ENCODE measurements at regions not wholly inside any gene's neighbourhood (a gene's known extent, or its start where the extent isn't known, plus 50 kb on each side); places are given as distances from the start of the nearest gene placed in this dataset.

DNA sequence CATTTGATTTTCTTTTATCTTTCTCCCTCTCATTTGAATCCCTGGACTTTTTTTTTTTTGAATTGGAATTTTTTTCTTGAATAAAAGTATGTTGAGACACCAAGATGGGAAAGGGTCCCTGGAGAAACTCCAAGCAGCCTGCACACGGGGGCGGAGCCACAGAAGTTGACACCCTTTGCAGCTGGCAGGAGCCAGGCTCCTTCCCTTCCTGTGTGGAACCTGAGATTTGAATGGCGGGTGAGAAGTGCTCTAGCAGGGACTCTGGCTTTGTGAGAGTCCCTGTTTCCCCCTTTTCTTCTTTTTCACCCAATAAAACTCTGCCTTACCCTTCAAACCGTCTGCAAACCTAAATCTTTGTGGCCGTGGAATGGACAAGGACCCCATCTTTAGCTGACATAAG, 1381.0 kb upstream of the MIR17HG start:
- Histone ChIP-seq H3K4me3 (ENCODE audit: low read depth in 1 of 5, low read length in 5 of 5) (no peak overlapping the region), H3K27me3 (ENCODE audit: control insufficient read depth in 5 of 5, insufficient read depth in 4 of 5, low read length in 5 of 5) (no peaks in the 10 kb centered on the region), H3K27ac (ENCODE audit: low read depth, low read length) (no peak overlapping the region), H3K4me1 (ENCODE audit: control insufficient read depth in 5 of 5, insufficient read depth in 5 of 5, low read length in 5 of 5) (no peaks in the 10 kb centered on the region), H3K36me3 (ENCODE audit: control insufficient read depth in 5 of 5, insufficient read depth in 5 of 5, low read length in 5 of 5) (no peaks in the 10 kb centered on the region), H3K9ac (ENCODE audit: low read length in 5 of 5) (no peak overlapping the region), H3K9me3 (ENCODE audit: control insufficient read depth in 5 of 5, low read length in 5 of 5) (no peaks in the 10 kb centered on the region)

DNA sequence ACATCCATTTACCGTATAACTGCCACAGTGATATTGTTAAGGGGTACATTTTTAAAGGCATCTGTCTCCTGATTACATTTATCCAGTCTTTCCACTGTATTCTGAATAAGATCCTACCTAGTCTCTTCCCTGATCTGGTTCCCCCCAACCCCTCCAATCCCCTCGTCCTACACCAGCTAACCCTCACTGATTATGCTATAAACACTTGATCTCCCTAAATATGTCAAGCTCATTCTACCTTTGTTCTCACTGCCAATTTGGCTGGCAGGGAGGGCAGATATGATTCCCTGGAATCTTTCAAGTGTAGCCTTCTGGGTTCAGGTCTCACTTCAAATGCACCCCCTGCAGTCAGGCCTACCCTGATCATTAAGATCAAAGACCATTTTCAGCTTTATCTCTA, 1379.8 kb upstream of the MIR17HG start:
- H3K9me3 ChIP-seq (ENCODE audit: control insufficient read depth in 5 of 5, low read length in 5 of 5) = no peaks in the 10 kb centered on the region
- no peaks in the 10 kb centered on the region for H3K27me3 ChIP-seq (ENCODE audit: control insufficient read depth in 5 of 5, insufficient read depth in 4 of 5, low read length in 5 of 5)
- no peaks in the 10 kb centered on the region for H3K4me1 ChIP-seq (ENCODE audit: control insufficient read depth in 5 of 5, insufficient read depth in 5 of 5, low read length in 5 of 5)
- H3K9ac ChIP-seq (ENCODE audit: low read length in 5 of 5) = no peak overlapping the region
- H3K36me3 ChIP-seq (ENCODE audit: control insufficient read depth in 5 of 5, insufficient read depth in 5 of 5, low read length in 5 of 5) = no peaks in the 10 kb centered on the region
- H3K27ac ChIP-seq (ENCODE audit: low read depth, low read length) = no peak overlapping the region
- no peak overlapping the region for H3K4me3 ChIP-seq (ENCODE audit: low read depth in 1 of 5, low read length in 5 of 5)

DNA sequence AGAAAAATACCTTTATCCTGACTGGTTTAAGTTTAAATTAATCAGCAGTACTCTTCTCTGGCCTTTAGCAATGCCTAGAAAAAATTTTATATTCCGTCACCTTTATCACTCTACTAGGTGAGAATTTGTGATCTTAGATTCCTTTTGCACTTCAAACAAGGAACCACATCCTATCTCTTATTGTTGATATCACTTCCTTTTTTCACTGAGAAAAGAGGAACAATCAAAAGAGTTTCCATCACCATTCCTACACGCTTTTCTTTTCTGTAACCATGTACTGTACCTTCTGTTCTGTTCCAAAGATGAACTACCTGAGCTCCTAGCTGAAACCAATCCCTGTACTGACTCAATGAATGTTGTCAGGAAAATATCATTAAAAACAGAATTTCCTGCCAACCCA, 1379.0 kb upstream of the MIR17HG start:
- no peaks in the 10 kb centered on the region for H3K36me3 ChIP-seq (ENCODE audit: control insufficient read depth in 5 of 5, insufficient read depth in 5 of 5, low read length in 5 of 5)
- no peak overlapping the region for H3K27ac ChIP-seq (ENCODE audit: low read depth, low read length)
- no peak overlapping the region for H3K9ac ChIP-seq (ENCODE audit: low read length in 5 of 5)
- no peaks in the 10 kb centered on the region for H3K27me3 ChIP-seq (ENCODE audit: control insufficient read depth in 5 of 5, insufficient read depth in 4 of 5, low read length in 5 of 5)
- no peaks in the 10 kb centered on the region for H3K9me3 ChIP-seq (ENCODE audit: control insufficient read depth in 5 of 5, low read length in 5 of 5)
- H3K4me1 ChIP-seq (ENCODE audit: control insufficient read depth in 5 of 5, insufficient read depth in 5 of 5, low read length in 5 of 5) = no peaks in the 10 kb centered on the region
- no peak overlapping the region for H3K4me3 ChIP-seq (ENCODE audit: low read depth in 1 of 5, low read length in 5 of 5)

DNA sequence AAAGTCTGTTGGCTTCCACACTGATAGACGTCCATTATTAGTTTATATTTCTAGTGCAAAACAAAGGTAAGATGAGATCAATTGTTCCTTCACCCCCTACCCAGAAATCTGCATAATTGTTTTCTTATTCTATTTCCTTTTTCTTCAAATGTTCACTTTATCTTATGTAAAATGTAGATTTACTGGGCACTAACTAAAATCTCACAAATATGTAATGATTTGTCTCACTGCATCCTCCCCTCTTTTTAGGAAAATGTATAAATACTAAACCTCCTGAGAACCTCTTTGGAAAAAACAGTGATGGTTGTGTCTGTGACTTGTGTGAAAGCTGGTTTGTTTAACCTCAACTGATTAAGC, 1377.2 kb upstream of the MIR17HG start:
- Histone ChIP-seq H3K4me1 (ENCODE audit: control insufficient read depth in 5 of 5, insufficient read depth in 5 of 5, low read length in 5 of 5) (no peaks in the 10 kb centered on the region), H3K9me3 (ENCODE audit: control insufficient read depth in 5 of 5, low read length in 5 of 5) (no peaks in the 10 kb centered on the region), H3K9ac (ENCODE audit: low read length in 5 of 5) (no peak overlapping the region), H3K4me3 (ENCODE audit: low read depth in 1 of 5, low read length in 5 of 5) (no peak overlapping the region), H3K36me3 (ENCODE audit: control insufficient read depth in 5 of 5, insufficient read depth in 5 of 5, low read length in 5 of 5) (no peaks in the 10 kb centered on the region), H3K27me3 (ENCODE audit: control insufficient read depth in 5 of 5, insufficient read depth in 4 of 5, low read length in 5 of 5) (no peaks in the 10 kb centered on the region), H3K27ac (ENCODE audit: low read depth, low read length) (no peak overlapping the region)

DNA sequence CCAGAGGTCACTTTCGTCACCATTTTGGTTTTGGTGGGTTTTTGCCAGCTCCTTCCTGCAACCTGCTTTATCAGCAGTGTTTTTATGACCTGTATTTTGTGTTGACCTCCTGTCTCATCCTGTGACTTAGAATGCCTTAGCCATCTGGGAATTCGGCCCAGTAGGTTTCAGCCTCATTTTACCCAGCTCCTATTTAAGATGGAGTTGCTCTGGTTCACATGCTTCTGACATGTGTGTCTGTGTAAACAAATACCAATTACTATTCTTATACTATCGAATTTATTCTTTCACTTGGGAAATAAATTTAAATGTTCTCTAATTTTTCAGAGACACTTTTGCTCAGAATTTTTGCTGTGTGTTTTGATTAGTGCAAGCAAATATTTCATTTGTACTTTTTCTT, 1370.3 kb upstream of the MIR17HG start:
- H3K9ac ChIP-seq (ENCODE audit: low read length in 5 of 5) = no peak overlapping the region
- no peak overlapping the region for H3K4me3 ChIP-seq (ENCODE audit: low read depth in 1 of 5, low read length in 5 of 5)
- no peaks in the 10 kb centered on the region for H3K36me3 ChIP-seq (ENCODE audit: control insufficient read depth in 5 of 5, insufficient read depth in 5 of 5, low read length in 5 of 5)
- H3K4me1 ChIP-seq (ENCODE audit: control insufficient read depth in 5 of 5, insufficient read depth in 5 of 5, low read length in 5 of 5) = peaks cover 0 to 3% (median 0%) of the 10 kb centered on the region in 5 donors
- no peaks in the 10 kb centered on the region for H3K9me3 ChIP-seq (ENCODE audit: control insufficient read depth in 5 of 5, low read length in 5 of 5)
- H3K27me3 ChIP-seq (ENCODE audit: control insufficient read depth in 5 of 5, insufficient read depth in 4 of 5, low read length in 5 of 5) = no peaks in the 10 kb centered on the region
- H3K27ac ChIP-seq (ENCODE audit: low read depth, low read length) = no peak overlapping the region

DNA sequence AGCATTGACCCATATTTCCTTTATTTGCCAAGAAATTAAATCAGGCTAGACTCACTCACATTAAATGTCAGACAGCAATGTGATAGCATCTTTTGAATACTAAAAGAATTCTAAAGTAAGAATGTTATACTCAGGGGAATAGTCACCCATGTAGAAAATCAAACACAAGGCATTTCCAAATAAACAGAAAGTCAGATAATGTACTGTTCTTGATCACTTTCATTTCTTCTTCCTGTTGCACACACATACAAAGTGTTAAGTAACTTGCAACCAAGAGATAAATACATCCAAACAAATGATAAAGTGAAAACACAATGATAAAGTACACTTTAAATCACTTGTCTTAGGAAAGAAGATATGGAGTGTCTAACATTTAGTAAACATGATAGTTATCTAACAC, 1366.6 kb upstream of the MIR17HG start:
- no peaks in the 10 kb centered on the region for H3K9me3 ChIP-seq (ENCODE audit: control insufficient read depth in 5 of 5, low read length in 5 of 5)
- H3K27ac ChIP-seq (ENCODE audit: low read depth, low read length) = no peak overlapping the region
- H3K4me3 ChIP-seq (ENCODE audit: low read depth in 1 of 5, low read length in 5 of 5) = no peak overlapping the region
- no peaks in the 10 kb centered on the region for H3K36me3 ChIP-seq (ENCODE audit: control insufficient read depth in 5 of 5, insufficient read depth in 5 of 5, low read length in 5 of 5)
- peaks cover 0 to 14% (median 0%) of the 10 kb centered on the region in 5 donors for H3K4me1 ChIP-seq (ENCODE audit: control insufficient read depth in 5 of 5, insufficient read depth in 5 of 5, low read length in 5 of 5)
- H3K9ac ChIP-seq (ENCODE audit: low read length in 5 of 5) = no peak overlapping the region
- no peaks in the 10 kb centered on the region for H3K27me3 ChIP-seq (ENCODE audit: control insufficient read depth in 5 of 5, insufficient read depth in 4 of 5, low read length in 5 of 5)

DNA sequence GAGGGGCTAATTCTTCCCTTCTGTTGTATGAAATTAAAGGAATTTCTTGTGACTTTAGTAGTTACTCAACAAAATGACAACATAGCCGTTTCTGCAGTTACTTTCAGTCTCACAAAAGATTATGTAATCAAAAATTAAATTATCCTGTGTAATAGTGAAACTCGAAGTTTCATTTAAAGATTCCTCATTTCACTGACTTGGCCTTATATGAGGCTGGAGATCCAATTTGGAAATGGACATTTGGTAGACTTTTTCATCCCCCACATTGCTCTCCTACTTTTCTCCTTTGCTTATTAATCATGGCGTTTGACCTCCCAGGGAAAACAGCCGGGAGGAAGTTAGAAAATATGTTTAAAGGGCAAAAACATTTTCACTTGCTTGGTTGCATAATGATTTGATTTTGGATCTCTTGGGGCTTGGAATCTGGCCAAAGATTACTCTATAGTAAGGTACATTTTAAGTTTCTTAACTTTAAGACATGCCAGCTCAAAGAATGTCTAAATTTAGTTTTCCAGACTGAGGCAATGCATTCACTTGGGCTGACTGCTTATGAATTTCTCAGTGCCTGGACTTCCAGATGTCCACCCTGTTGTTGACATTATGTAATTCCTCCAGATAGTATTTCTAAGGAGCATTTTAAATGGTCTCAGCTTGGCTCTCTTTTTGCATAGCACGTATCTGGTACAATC, 1364.9 kb upstream of the MIR17HG start:
- H3K4me3 ChIP-seq (ENCODE audit: low read depth in 1 of 5, low read length in 5 of 5) = peak overlapping the region in 4 of 5 donors; percentile 23 to 56 (median 41)
- peaks cover 0 to 14% (median 0%) of the 10 kb centered on the region in 5 donors for H3K4me1 ChIP-seq (ENCODE audit: control insufficient read depth in 5 of 5, insufficient read depth in 5 of 5, low read length in 5 of 5)
- H3K27me3 ChIP-seq (ENCODE audit: control insufficient read depth in 5 of 5, insufficient read depth in 4 of 5, low read length in 5 of 5) = no peaks in the 10 kb centered on the region
- H3K9ac ChIP-seq (ENCODE audit: low read length in 5 of 5) = peak overlapping the region in 1 of 5 donors; percentile 36
- H3K27ac ChIP-seq (ENCODE audit: low read depth, low read length) = peak overlapping the region; percentile 86
- no peaks in the 10 kb centered on the region for H3K36me3 ChIP-seq (ENCODE audit: control insufficient read depth in 5 of 5, insufficient read depth in 5 of 5, low read length in 5 of 5)
- no peaks in the 10 kb centered on the region for H3K9me3 ChIP-seq (ENCODE audit: control insufficient read depth in 5 of 5, low read length in 5 of 5)

DNA sequence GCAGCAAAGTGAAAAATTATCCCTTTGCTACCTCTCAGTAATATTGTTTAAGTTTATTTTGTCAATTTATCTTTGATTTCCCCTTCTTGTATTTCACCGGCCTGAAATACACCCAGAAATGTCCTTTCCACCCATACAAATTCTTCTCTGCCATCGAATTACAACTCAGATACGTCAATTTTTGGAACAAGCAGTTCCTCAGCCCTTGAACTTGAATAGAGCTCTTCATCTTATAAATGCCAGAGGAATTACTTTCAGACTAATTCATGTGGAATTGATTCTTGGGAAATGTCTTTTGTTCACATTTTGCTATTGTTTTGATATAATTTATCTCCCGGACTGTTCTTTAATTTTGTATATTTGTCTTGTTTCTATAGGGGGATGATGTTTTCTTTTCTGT, 1359.3 kb upstream of the MIR17HG start:
- no peaks in the 10 kb centered on the region for H3K27me3 ChIP-seq (ENCODE audit: control insufficient read depth in 5 of 5, insufficient read depth in 4 of 5, low read length in 5 of 5)
- H3K36me3 ChIP-seq (ENCODE audit: control insufficient read depth in 5 of 5, insufficient read depth in 5 of 5, low read length in 5 of 5) = no peaks in the 10 kb centered on the region
- no peaks in the 10 kb centered on the region for H3K9me3 ChIP-seq (ENCODE audit: control insufficient read depth in 5 of 5, low read length in 5 of 5)
- H3K9ac ChIP-seq (ENCODE audit: low read length in 5 of 5) = no peak overlapping the region
- H3K4me1 ChIP-seq (ENCODE audit: control insufficient read depth in 5 of 5, insufficient read depth in 5 of 5, low read length in 5 of 5) = peaks cover 0 to 1% (median 0%) of the 10 kb centered on the region in 5 donors
- no peak overlapping the region for H3K4me3 ChIP-seq (ENCODE audit: low read depth in 1 of 5, low read length in 5 of 5)
- H3K27ac ChIP-seq (ENCODE audit: low read depth, low read length) = no peak overlapping the region

DNA sequence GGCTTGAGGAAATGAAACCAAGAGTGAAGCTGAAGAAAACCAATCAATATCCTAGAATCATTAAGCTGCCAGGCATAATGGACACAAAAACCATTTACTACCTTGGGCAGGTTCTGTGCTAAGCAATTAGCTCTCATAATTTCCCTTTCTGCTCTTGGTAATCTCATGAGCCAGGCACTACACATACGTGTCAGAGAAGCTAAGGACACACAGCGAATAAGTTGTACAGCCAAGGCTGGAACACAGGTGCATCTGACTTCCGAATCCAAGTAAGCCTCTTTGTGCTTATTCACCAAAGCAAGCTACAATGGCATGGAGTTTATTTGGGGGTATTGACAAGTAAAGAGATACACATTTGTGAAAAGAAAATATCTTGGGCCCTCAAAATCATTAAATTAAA, 1343.9 kb upstream of the MIR17HG start:
- no peaks in the 10 kb centered on the region for H3K36me3 ChIP-seq (ENCODE audit: control insufficient read depth in 5 of 5, insufficient read depth in 5 of 5, low read length in 5 of 5)
- H3K27ac ChIP-seq (ENCODE audit: low read depth, low read length) = no peak overlapping the region
- H3K9me3 ChIP-seq (ENCODE audit: control insufficient read depth in 5 of 5, low read length in 5 of 5) = peaks cover 0 to 6% (median 0%) of the 10 kb centered on the region in 5 donors
- no peaks in the 10 kb centered on the region for H3K4me1 ChIP-seq (ENCODE audit: control insufficient read depth in 5 of 5, insufficient read depth in 5 of 5, low read length in 5 of 5)
- H3K9ac ChIP-seq (ENCODE audit: low read length in 5 of 5) = no peak overlapping the region
- H3K27me3 ChIP-seq (ENCODE audit: control insufficient read depth in 5 of 5, insufficient read depth in 4 of 5, low read length in 5 of 5) = no peaks in the 10 kb centered on the region
- no peak overlapping the region for H3K4me3 ChIP-seq (ENCODE audit: low read depth in 1 of 5, low read length in 5 of 5)

DNA sequence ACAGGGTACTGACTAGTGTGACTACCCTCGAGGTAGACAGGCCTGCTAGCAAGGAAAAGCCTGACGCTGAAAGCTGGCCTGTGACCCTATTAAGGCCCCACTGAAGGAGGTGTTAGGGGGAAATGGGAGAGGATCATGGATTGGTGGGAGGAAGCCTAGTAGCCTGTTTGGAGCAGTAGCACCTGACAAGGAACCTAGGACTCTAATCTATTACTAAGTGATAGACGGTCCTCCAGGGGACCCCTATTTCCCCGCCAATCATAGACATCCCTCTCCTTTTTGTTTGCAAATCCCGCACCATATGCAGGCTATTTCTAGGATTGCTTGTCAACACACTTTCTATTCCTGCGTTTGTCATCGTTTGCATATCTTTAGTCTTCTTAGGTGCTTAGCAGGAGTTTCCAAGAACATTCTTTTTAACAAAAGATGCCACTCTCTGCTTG, 1338.8 kb upstream of the MIR17HG start:
- H3K4me3 ChIP-seq (ENCODE audit: low read depth in 1 of 5, low read length in 5 of 5) = no peak overlapping the region
- H3K4me1 ChIP-seq (ENCODE audit: control insufficient read depth in 5 of 5, insufficient read depth in 5 of 5, low read length in 5 of 5) = no peaks in the 10 kb centered on the region
- H3K9ac ChIP-seq (ENCODE audit: low read length in 5 of 5) = no peak overlapping the region
- no peak overlapping the region for H3K27ac ChIP-seq (ENCODE audit: low read depth, low read length)
- no peaks in the 10 kb centered on the region for H3K27me3 ChIP-seq (ENCODE audit: control insufficient read depth in 5 of 5, insufficient read depth in 4 of 5, low read length in 5 of 5)
- no peaks in the 10 kb centered on the region for H3K36me3 ChIP-seq (ENCODE audit: control insufficient read depth in 5 of 5, insufficient read depth in 5 of 5, low read length in 5 of 5)
- peaks cover 0 to 3% (median 0%) of the 10 kb centered on the region in 5 donors for H3K9me3 ChIP-seq (ENCODE audit: control insufficient read depth in 5 of 5, low read length in 5 of 5)

Data from subcutaneous abdominal adipose tissue (tissue), 5 donors.